GM21619 (cell line): ENCODE measurements at regions not wholly inside any gene's neighbourhood (a gene's known extent, or its start where the extent isn't known, plus 50 kb on each side); places are given as distances from the start of the nearest gene placed in this dataset.

Experiments used
- ATAC-seq: cut with Tn5 transposase; IDR thresholded peaks from one replicate; pipeline ENCODE4 v1.9.1; 2021; ENCODE audit not compliant: unreplicated experiment

DNA sequence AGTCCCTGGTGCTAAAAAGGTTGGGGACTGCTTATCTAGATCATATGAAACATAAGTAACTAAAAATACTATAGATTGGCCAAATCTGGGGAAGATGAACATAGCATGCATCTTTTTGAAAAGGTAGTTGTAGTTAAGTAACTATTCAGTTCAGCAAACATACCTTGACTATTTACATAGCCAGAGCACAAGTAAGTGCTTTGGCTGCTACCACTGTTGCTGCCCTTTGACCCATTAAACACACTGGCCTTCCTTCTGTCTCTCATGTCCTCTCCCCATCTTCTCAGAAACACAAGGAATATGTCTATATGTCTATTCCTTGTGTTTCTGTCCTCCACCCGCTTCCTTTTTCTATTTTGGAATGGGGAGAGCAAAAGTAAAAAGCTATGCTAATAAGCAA is 87.9 kb upstream of the SPRY1 start:
- ATAC-seq, result no peak

GRCh38 chr4:123312116-123312515 is 84.5 kb upstream of the SPRY1 start:
- no peak for ATAC-seq

GRCh38 chr4:123312951-123313592 is 83.5 kb upstream of the SPRY1 start:
- ATAC-seq, result no peak

GRCh38 chr4:123315617-123316016 is 81.0 kb upstream of the SPRY1 start:
- no peak for ATAC-seq

DNA sequence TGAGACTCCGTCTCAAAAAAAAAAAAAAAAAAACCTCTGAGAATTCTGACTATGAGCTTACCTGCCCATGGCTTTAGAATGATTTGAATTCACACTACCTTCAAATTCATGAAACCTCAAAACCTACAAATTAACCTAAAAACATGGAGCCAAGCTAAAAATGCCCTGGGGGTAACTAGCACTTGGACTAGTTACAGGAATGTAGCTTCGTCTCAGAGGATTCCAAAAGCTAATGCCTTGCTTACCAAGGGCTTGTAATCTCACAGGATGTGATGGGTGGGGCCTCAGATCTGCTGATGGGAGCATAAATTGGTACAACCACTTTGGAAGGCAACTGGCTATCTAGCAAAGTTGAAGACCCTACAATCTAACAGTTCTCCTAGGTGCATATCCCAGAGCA is 79.4 kb upstream of the SPRY1 start:
- ATAC-seq, result no peak

GRCh38 chr4:123319639-123320038 is 77.0 kb upstream of the SPRY1 start:
- ATAC-seq, result no peak

DNA sequence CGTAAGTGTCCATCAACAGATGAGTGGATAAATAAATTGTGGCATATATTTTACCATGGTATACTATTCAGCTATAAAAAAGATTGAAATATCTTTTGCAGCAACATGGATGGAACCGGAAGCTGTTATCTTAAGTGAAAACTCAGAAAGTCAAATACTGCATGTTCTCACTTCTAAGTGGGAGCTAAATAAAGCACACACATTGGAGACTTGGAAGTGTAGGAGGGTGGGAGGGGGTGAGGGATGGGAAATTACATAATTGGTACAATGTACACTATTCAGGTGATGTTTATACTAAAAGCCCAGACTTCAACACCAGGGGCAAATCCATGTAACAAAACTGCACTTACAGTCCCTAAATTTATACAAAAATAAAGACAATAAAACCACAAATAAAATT is 72.6 kb upstream of the SPRY1 start:
- no peak for ATAC-seq

- peak; percentile 95 for ATAC-seq
Observed at GRCh38 chr4:123325241-123325681, 71.3 kb upstream of the SPRY1 start.

- no peak for ATAC-seq
Observed at GRCh38 chr4:123327346-123327745, 69.2 kb upstream of the SPRY1 start.

GRCh38 chr4:123327846-123328429 is 68.7 kb upstream of the SPRY1 start:
- ATAC-seq, result no peak

- no peak for ATAC-seq
Observed at GRCh38 chr4:123338715-123339114, 57.9 kb upstream of the SPRY1 start.

- ATAC-seq, result no peak
Observed at GRCh38 chr4:123339507-123340380, 56.9 kb upstream of the SPRY1 start.

GRCh38 chr4:123340381-123340701 is 56.3 kb upstream of the SPRY1 start:
- ATAC-seq, result no peak

- no peak for ATAC-seq
Observed at GRCh38 chr4:123342498-123342897, 54.1 kb upstream of the SPRY1 start.

- ATAC-seq, result no peak
Observed at GRCh38 chr4:123343400-123344041, 53.1 kb upstream of the SPRY1 start.

- peak; percentile 46 for ATAC-seq
Observed at GRCh38 chr4:123345137-123345934, 51.3 kb upstream of the SPRY1 start.

DNA sequence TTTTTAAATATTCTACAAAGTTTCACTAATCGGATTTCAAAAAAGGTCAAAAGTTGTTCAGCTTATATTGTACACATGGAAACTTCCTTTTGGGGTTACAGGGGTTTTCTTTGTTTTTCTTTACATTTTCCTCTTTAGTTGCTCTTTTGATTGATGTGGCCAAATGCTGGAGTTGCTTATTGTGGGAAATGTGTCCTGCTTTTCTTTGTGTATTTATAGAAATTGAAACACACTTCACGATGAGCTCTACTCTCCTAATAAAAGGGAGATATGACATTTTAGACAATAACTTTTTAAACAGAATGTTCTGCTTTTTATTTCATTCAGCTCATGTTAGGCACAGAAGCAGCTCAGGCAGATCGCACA is 50.7 kb upstream of the SPRY1 start:
- ATAC-seq, result peak; percentile 17

- no peak for ATAC-seq
Observed at GRCh38 chr4:123346330-123346940, 50.2 kb upstream of the SPRY1 start.
